MM.1S (cell line): ENCODE measurements at regions not wholly inside any gene's neighbourhood (a gene's known extent, or its start where the extent isn't known, plus 50 kb on each side); places are given as distances from the start of the nearest gene placed in this dataset.

Source experiments
- DNase-seq: peaks from one replicate; pipeline ENCODE4 v3.0.0-alpha.2; 2015
- H2AFZ ChIP-seq: fragments of 300-600 bp; sonication (generic); 2 replicates; pipeline ENCODE4 v1.6.0; 2016; ENCODE audit warnings: antibody characterized with exemption, low read length
- H3F3A ChIP-seq: fragments of 300-600 bp; sonication (generic); 2 replicates; pipeline ENCODE4 v1.6.1; 2016; ENCODE audit warnings: mild to moderate bottlenecking, antibody characterized with exemption, low read length, moderate library complexity, mixed read lengths; ENCODE audit not compliant: insufficient read depth
- H3K27ac ChIP-seq: fragments of 300-600 bp; sonication (generic); 2 replicates; pipeline ENCODE4 v1.5.1; 2016; ENCODE audit warnings: mild to moderate bottlenecking, low read length
- H3K27me3 ChIP-seq: fragments of 300-600 bp; sonication (generic); replicated peaks from 2 replicates; pipeline ENCODE4 v1.6.0; 2016; ENCODE audit warnings: low read length; ENCODE audit not compliant: insufficient read depth
- H3K36me3 ChIP-seq: fragments of 300-600 bp; sonication (generic); replicated peaks from 2 replicates; pipeline ENCODE4 v1.6.1; 2016; ENCODE audit warnings: mild to moderate bottlenecking, low read length, mixed read lengths; ENCODE audit not compliant: insufficient read depth
- H3K4me1 ChIP-seq: fragments of 300-600 bp; sonication (generic); 2 replicates; pipeline ENCODE4 v1.6.1; 2016; ENCODE audit warnings: low read length, mixed read lengths
- H3K4me2 ChIP-seq: fragments of 300-600 bp; sonication (generic); 2 replicates; pipeline ENCODE4 v1.6.0; 2016; ENCODE audit warnings: low read depth, low read length
- H3K4me3 ChIP-seq: fragments of 300-600 bp; sonication (generic); 2 replicates; pipeline ENCODE4 v1.5.1; 2016; ENCODE audit warnings: low read length, mixed read lengths
- H3K79me2 ChIP-seq: fragments of 300-600 bp; sonication (generic); 2 replicates; pipeline ENCODE4 v1.6.1; 2016; ENCODE audit warnings: mixed run types, low read length, mixed read lengths
- H3K9ac ChIP-seq: fragments of 300-600 bp; sonication (generic); 2 replicates; pipeline ENCODE4 v1.6.1; 2016; ENCODE audit warnings: low read length, mixed read lengths
- H3K9me2 ChIP-seq: fragments of 300-600 bp; sonication (generic); replicated peaks from 2 replicates; pipeline ENCODE4 v1.6.1; 2016; ENCODE audit warnings: mild to moderate bottlenecking, low read length, mixed read lengths; ENCODE audit not compliant: insufficient read depth
- H3K9me3 ChIP-seq: fragments of 300-600 bp; sonication (generic); replicated peaks from 2 replicates; pipeline ENCODE4 v1.6.1; 2016; ENCODE audit warnings: mild to moderate bottlenecking, low read length, mixed read lengths; ENCODE audit not compliant: insufficient read depth
- H4K20me1 ChIP-seq: fragments of 300-600 bp; sonication (generic); 2 replicates; pipeline ENCODE4 v1.6.1; 2016; ENCODE audit warnings: mild to moderate bottlenecking, low read length, moderate library complexity, mixed read lengths; ENCODE audit not compliant: insufficient read depth
- CTCF ChIP-seq: fragments of 300-600 bp; sonication (generic); IDR thresholded peaks from 2 replicates; pipeline ENCODE4 v1.5.1; 2016; ENCODE audit warnings: antibody characterized with exemption, low read length, mixed read lengths
- EZH2 ChIP-seq: fragments of 300-600 bp; sonication (generic); optimal IDR thresholded peaks from 2 replicates; pipeline ENCODE3; 2017; ENCODE audit warnings: low read depth, mild to moderate bottlenecking, antibody characterized with exemption, low read length, mixed read lengths
- EZH2phosphoT487 ChIP-seq: fragments of 300-600 bp; sonication (generic); IDR thresholded peaks from 2 replicates; pipeline ENCODE4 v1.6.1; 2018; ENCODE audit warnings: antibody characterized with exemption, low read length

- Histone ChIP-seq H3K4me2 (no peak overlapping the region), H3K79me2 (no peaks in the 10 kb centered on the region), H3K9me2 (no peaks in the 10 kb centered on the region), H3K4me1 (no peaks in the 10 kb centered on the region), H3K9me3 (no peaks in the 10 kb centered on the region), H3K4me3 (no peak overlapping the region), H3K36me3 (no peaks in the 10 kb centered on the region), H3K27ac (no peak overlapping the region), H3F3A (no peaks in the 10 kb centered on the region), H4K20me1 (no peaks in the 10 kb centered on the region), H2AFZ (no peak overlapping the region), H3K9ac (no peak overlapping the region), H3K27me3 (no peaks in the 10 kb centered on the region)
- TF ChIP-seq EZH2phosphoT487 (no peak), CTCF (no peak), EZH2 (no peak)
- no peak for DNase-seq
These were observed 543.4 kb downstream of the BUD13 start for GRCh38 chr11:116229236-116229970.

GRCh38 chr11:116226731-116227130 lies 546.1 kb downstream of the BUD13 start:
- Histone ChIP-seq H4K20me1 (no peaks in the 10 kb centered on the region), H3K9me3 (no peaks in the 10 kb centered on the region), H3K9ac (no peak overlapping the region), H3K27ac (no peak overlapping the region), H3K4me1 (no peaks in the 10 kb centered on the region), H3K4me2 (no peak overlapping the region), H3K79me2 (no peaks in the 10 kb centered on the region), H3K9me2 (no peaks in the 10 kb centered on the region), H3K27me3 (no peaks in the 10 kb centered on the region), H2AFZ (no peak overlapping the region), H3K36me3 (no peaks in the 10 kb centered on the region), H3K4me3 (no peak overlapping the region), H3F3A (no peaks in the 10 kb centered on the region)
- no peak for DNase-seq
- no peak for TF ChIP-seq EZH2phosphoT487
- TF ChIP-seq EZH2: no peak
- TF ChIP-seq CTCF: no peak

- DNase-seq: no peak
- TF ChIP-seq EZH2 (no peak), EZH2phosphoT487 (no peak), CTCF (no peak)
- Histone ChIP-seq H3K9ac (no peak overlapping the region), H2AFZ (no peak overlapping the region), H3K4me2 (no peak overlapping the region), H3K4me3 (no peak overlapping the region), H3K36me3 (no peaks in the 10 kb centered on the region), H3F3A (no peaks in the 10 kb centered on the region), H3K27me3 (no peaks in the 10 kb centered on the region), H3K79me2 (no peaks in the 10 kb centered on the region), H3K9me3 (no peaks in the 10 kb centered on the region), H3K4me1 (no peaks in the 10 kb centered on the region), H3K27ac (no peak overlapping the region), H4K20me1 (no peaks in the 10 kb centered on the region), H3K9me2 (no peaks in the 10 kb centered on the region)
These were observed 546.8 kb downstream of the BUD13 start for GRCh38 chr11:116225784-116226585.
